Stimulated activated CD8-positive, alpha-beta memory T cell treated with anti-CD3 and anti-CD28 coated beads, Interleukin-12 subunit alpha, Interleukin-12 subunit beta, amount 100 ng/mL, for 24 hours (primary cell): ENCODE measurements at regions not wholly inside any gene's neighbourhood (a gene's known extent, or its start where the extent isn't known, plus 50 kb on each side); places are given as distances from the start of the nearest gene placed in this dataset.

Experiments used
- DNase-seq: peaks from one replicate; pipeline ENCODE4 v3.0.0-alpha.2; 2020; ENCODE audit errors: extremely low read depth

GRCh38 chr11:45518141-45518832 is 147.1 kb downstream of the CHST1 start:
- no peak for DNase-seq

- DNase-seq, result no peak
Observed at GRCh38 chr11:45517171-45517770, 148.2 kb downstream of the CHST1 start.

GRCh38 chr11:45513821-45514340 is 151.5 kb downstream of the CHST1 start:
- no peak for DNase-seq

- no peak for DNase-seq
Observed at GRCh38 chr11:45512471-45513148, 152.8 kb downstream of the CHST1 start.

GRCh38 chr11:45511566-45511965 is 153.9 kb downstream of the CHST1 start:
- DNase-seq, result no peak

GRCh38 chr11:45507916-45508315 is 157.5 kb downstream of the CHST1 start:
- DNase-seq, result no peak

- DNase-seq, result no peak
Observed at GRCh38 chr11:45503311-45503710, 162.1 kb downstream of the CHST1 start.

GRCh38 chr11:45502226-45502545 is 163.2 kb downstream of the CHST1 start:
- DNase-seq, result no peak

GRCh38 chr11:45501392-45502225 is 163.8 kb downstream of the CHST1 start:
- DNase-seq, result no peak

GRCh38 chr11:45500451-45500850 is 165.0 kb downstream of the CHST1 start:
- no peak for DNase-seq

GRCh38 chr11:45494738-45495137 is 170.7 kb downstream of the CHST1 start:
- DNase-seq, result no peak

- DNase-seq, result no peak
Observed at GRCh38 chr11:45489281-45489905, 176.0 kb downstream of the CHST1 start.

GRCh38 chr11:45486461-45486860 is 179.0 kb downstream of the CHST1 start:
- no peak for DNase-seq

- DNase-seq, result no peak
Observed at GRCh38 chr11:45485070-45485707, 180.2 kb downstream of the CHST1 start.

GRCh38 chr11:45484326-45484883 is 181.0 kb downstream of the CHST1 start:
- DNase-seq, result no peak

- DNase-seq, result no peak
Observed at GRCh38 chr11:45483416-45483815, 182.0 kb downstream of the CHST1 start.

GRCh38 chr11:45482331-45482730 is 183.1 kb downstream of the CHST1 start:
- DNase-seq, result no peak

- DNase-seq, result no peak
Observed at GRCh38 chr11:45481026-45481425, 184.4 kb downstream of the CHST1 start.

GRCh38 chr11:45477588-45477987 is 187.8 kb downstream of the CHST1 start:
- DNase-seq, result no peak

GRCh38 chr11:45476126-45476525 is 189.3 kb downstream of the CHST1 start:
- no peak for DNase-seq

GRCh38 chr11:45475173-45475572 is 189.0 kb upstream of the SYT13 start:
- DNase-seq, result no peak
